MCF 10A (cell line): ENCODE measurements at regions not wholly inside any gene's neighbourhood (a gene's known extent, or its start where the extent isn't known, plus 50 kb on each side); places are given as distances from the start of the nearest gene placed in this dataset.

Experiments used
- BruUV-seq: library from RNA; stranded (reverse); fragments of 400-500 nt; replicated peaks from 2 replicates; lab custom pipeline; 2021; lab: Mats Ljungman, UMichigan
- CTCF ChIA-PET: fragments of 300-600 bp; sonication (Branson Sonifier 250); formaldehyde crosslinking; extraction: SDS; loops from one replicate; lab custom pipeline; 2021; ENCODE audit warnings: antibody characterized with exemption, inconsistent platforms; lab: Yijun Ruan, JAX
- POLR2A ChIA-PET: fragments of 300-600, 350-650 bp; sonication (Branson Sonifier 250); formaldehyde crosslinking; extraction: SDS; loops from one replicate; lab custom pipeline; 2020; ENCODE audit warnings: antibody characterized with exemption, inconsistent platforms; lab: Yijun Ruan, JAX
- DNase-seq: peaks from one replicate; pipeline ENCODE4 v3.0.0-alpha.2; 2018; ENCODE audit not compliant: unreplicated experiment
- H3K27ac Mint-ChIP-seq: one replicate; pipeline ENCODE4 v1.8.0; 2022; ENCODE audit warnings: mild to moderate bottlenecking, low read depth, mixed read lengths; ENCODE audit not compliant: unreplicated experiment
- H3K27me3 Mint-ChIP-seq: one replicate; pipeline ENCODE4 v1.8.0; 2022; ENCODE audit warnings: mixed read lengths; ENCODE audit not compliant: insufficient read depth, unreplicated experiment
- H3K36me3 Mint-ChIP-seq: one replicate; pipeline ENCODE4 v1.8.0; 2022; ENCODE audit warnings: mild to moderate bottlenecking, moderate library complexity, mixed read lengths; ENCODE audit not compliant: insufficient read depth, unreplicated experiment
- H3K4me1 Mint-ChIP-seq: one replicate; pipeline ENCODE4 v1.8.0; 2022; ENCODE audit warnings: mixed read lengths; ENCODE audit not compliant: insufficient read depth, unreplicated experiment
- H3K4me3 Mint-ChIP-seq: one replicate; pipeline ENCODE4 v1.8.0; 2022; ENCODE audit warnings: mild to moderate bottlenecking, moderate library complexity, mixed read lengths; ENCODE audit not compliant: unreplicated experiment
- H3K9me3 Mint-ChIP-seq: one replicate; pipeline ENCODE4 v1.8.0; 2022; ENCODE audit warnings: mixed read lengths; ENCODE audit not compliant: unreplicated experiment
- intact Hi-C: fragments of 100-400 bp; cut with micrococcal nuclease; formaldehyde crosslinking; loops from 2 replicates; pipeline ENCODE4 v1.14.1; 2022
- TF ChIP-seq, protein P1 (sequence below): fragments of 200-600 bp; IDR thresholded peaks from one replicate; pipeline ENCODE4 v1.8.0; 2022; ENCODE audit warnings: antibody characterized with exemption, mild to moderate bottlenecking; ENCODE audit not compliant: unreplicated experiment

DNA sequence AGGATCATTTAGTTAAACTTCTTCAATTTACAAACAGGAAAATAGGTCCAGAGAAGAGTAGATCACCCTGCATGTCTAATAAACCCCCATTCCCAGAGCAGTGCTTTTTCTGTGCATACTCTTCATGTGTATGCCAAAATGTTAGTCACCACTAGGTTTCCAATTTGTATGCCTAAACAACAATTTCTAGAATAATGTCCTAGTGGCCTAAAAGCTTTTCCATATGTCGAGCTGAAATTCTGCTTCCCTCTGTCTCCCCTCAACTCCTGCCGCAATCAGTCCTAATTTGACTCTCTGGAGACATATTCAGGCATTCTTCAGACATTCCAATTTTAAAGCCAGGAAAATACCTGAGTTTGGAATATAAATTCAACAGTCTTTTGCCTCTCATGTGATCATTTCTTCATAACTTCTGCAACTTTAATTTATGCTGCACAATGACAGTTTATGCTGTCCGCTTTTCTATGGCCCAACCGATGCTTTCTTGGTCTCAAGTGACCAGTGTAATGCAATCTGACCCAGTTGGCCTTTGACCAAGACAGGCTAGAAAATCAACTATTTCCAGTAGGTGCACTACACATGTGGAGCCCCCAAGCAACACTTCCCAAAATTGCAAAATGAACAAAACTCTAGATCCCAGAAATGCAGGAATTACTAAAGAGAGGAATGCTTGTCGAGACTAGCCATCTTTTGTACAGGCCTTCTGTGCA lies 122.9 kb upstream of the FMR1 start:
- intact Hi-C loops = no loop called here
- peaks cover 16% of the 10 kb centered on the region for H3K9me3 Mint-ChIP-seq
- no peaks in the 10 kb centered on the region for H3K4me1 Mint-ChIP-seq
- TF ChIP-seq, protein P1, sequence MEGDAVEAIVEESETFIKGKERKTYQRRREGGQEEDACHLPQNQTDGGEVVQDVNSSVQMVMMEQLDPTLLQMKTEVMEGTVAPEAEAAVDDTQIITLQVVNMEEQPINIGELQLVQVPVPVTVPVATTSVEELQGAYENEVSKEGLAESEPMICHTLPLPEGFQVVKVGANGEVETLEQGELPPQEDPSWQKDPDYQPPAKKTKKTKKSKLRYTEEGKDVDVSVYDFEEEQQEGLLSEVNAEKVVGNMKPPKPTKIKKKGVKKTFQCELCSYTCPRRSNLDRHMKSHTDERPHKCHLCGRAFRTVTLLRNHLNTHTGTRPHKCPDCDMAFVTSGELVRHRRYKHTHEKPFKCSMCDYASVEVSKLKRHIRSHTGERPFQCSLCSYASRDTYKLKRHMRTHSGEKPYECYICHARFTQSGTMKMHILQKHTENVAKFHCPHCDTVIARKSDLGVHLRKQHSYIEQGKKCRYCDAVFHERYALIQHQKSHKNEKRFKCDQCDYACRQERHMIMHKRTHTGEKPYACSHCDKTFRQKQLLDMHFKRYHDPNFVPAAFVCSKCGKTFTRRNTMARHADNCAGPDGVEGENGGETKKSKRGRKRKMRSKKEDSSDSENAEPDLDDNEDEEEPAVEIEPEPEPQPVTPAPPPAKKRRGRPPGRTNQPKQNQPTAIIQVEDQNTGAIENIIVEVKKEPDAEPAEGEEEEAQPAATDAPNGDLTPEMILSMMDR = no peak
- H3K27me3 Mint-ChIP-seq = no peaks in the 10 kb centered on the region
- CTCF ChIA-PET = interaction anchor here (1.0 to 1.3 kb wide), 4 partner anchors 15 to 314 kb away, joined by 3 to 6 read pairs (median 4); no protein-coding TSS in a partner anchor
- no peaks in the 10 kb centered on the region for H3K36me3 Mint-ChIP-seq
- no peak overlapping the region for H3K4me3 Mint-ChIP-seq
- no peak for DNase-seq
- POLR2A ChIA-PET = interaction anchor here (1.0 kb wide), 1 partner anchor 24 kb away, joined by 4 read pairs; no protein-coding TSS in a partner anchor
- no peak overlapping the region for H3K27ac Mint-ChIP-seq
- BruUV-seq = no TSS peak

DNA sequence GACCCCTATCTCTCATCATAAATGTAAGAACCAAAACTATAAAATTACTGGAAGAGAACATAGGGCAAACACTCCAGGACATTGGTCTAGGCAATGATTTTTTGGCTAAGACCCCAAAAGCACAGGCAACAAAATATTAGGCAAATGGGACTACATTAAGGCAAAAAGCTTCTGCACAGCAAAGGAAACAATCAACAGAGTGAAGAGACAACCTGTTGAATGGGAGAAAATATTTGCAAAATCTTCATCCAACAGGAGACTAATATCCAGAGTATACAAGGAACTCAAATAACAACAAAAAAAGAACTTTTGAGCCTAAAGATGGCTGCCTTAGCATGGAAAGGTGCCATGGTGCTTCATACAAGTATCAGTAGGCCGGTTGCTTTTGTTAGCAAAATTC lies 111.1 kb upstream of the FMR1 start:
- Mint-ChIP-seq H3K4me1 (no peaks in the 10 kb centered on the region), H3K4me3 (no peak overlapping the region), H3K36me3 (peaks cover 4% of the 10 kb centered on the region), H3K9me3 (peaks cover 4% of the 10 kb centered on the region), H3K27ac (no peak overlapping the region), H3K27me3 (no peaks in the 10 kb centered on the region)
- intact Hi-C loops = loop anchor here (10.0 kb wide), 1 partner anchor 226 kb away; no protein-coding TSS in a partner anchor
- no TSS peak for BruUV-seq
- ChIA-PET POLR2A (no interaction called here), CTCF (interaction anchor here (0.7 kb wide), 1 partner anchor 321 kb away, joined by 3 read pairs; no protein-coding TSS in a partner anchor)
- no peak for DNase-seq
- TF ChIP-seq, protein P1 = no peak

DNA sequence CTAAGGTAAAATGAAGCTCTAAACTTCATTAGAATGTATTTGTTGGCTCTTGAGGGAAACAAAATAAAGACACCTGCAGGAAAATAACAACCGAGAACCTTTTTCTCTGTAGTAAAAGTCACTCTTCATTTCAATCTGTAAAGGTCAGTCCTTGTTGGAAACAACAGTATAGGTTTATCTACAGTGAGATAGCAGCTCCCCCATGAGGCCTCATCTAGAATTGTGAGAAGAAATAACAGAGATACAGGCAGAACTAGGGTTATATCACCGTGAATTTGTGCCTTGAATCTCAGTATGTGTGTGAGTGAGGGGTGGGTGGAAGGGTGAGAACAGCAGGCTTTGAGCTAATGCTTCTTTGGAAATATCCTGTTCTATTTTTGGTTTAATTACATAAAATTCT lies 107.8 kb upstream of the FMR1 start:
- CTCF ChIA-PET = interaction anchor here (0.6 to 2.7 kb wide), 20 partner anchors 10 to 1961 kb away, joined by 3 to 33 read pairs (median 3); no protein-coding TSS in a partner anchor
- Mint-ChIP-seq H3K27me3 (no peaks in the 10 kb centered on the region), H3K4me3 (no peak overlapping the region), H3K9me3 (no peaks in the 10 kb centered on the region), H3K27ac (peak overlapping the region; percentile 16), H3K36me3 (no peaks in the 10 kb centered on the region), H3K4me1 (no peaks in the 10 kb centered on the region)
- intact Hi-C loops = loop anchor here (1.0 to 10.0 kb wide), 2 partner anchors 229 to 328 kb away; no protein-coding TSS in a partner anchor
- TF ChIP-seq, protein P1 = peak; percentile 39
- POLR2A ChIA-PET = interaction anchor here (0.9 kb wide), 1 partner anchor 328 kb away, joined by 3 read pairs; no protein-coding TSS in a partner anchor
- no TSS peak for BruUV-seq
- DNase-seq = peak; percentile 54

DNA sequence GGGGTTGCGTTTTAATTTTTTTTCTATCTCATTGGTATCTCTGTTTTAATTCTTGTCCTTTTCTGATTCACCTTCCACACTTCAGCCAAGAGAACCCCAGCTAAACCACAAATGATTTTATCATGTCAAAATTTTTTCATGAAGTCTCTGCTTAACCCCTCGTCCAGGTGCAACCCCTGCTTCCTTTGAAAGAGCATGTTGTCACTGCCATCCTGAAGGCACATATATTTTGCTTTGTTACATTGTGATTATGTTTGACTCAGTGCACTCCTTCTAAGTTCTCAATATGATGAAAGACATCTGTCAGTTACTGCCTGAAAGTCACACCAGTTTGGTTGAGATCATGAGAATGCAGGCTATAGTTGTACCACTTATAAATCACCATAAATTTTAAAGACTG lies 99.9 kb upstream of the FMR1 start:
- POLR2A ChIA-PET = no interaction called here
- no peaks in the 10 kb centered on the region for H3K36me3 Mint-ChIP-seq
- TF ChIP-seq, protein P1 = no peak
- H3K4me3 Mint-ChIP-seq = no peak overlapping the region
- no peak overlapping the region for H3K27ac Mint-ChIP-seq
- DNase-seq = no peak
- H3K27me3 Mint-ChIP-seq = no peaks in the 10 kb centered on the region
- H3K4me1 Mint-ChIP-seq = no peaks in the 10 kb centered on the region
- intact Hi-C loops = no loop called here
- BruUV-seq = no TSS peak
- H3K9me3 Mint-ChIP-seq = peaks cover 14% of the 10 kb centered on the region
- CTCF ChIA-PET = interaction anchor here (0.6 kb wide), 1 partner anchor 1661 kb away, joined by 3 read pairs; no protein-coding TSS in a partner anchor
